DND-41 (cell line): ENCODE measurements at regions not wholly inside any gene's neighbourhood (a gene's known extent, or its start where the extent isn't known, plus 50 kb on each side); places are given as distances from the start of the nearest gene placed in this dataset.

ENCODE experiments used
- CTCF ChIP-seq: IDR thresholded peaks from 2 replicates; pipeline ENCODE4 v1.5.1; 2012; ENCODE audit warnings: borderline replicate concordance, low read length, moderate library complexity, mild to moderate bottlenecking; ENCODE audit not compliant: poor library complexity, severe bottlenecking; ENCODE audit errors: extremely low read depth
- EZH2 ChIP-seq: IDR thresholded peaks from 3 replicates; pipeline ENCODE4 v1.6.1; 2012; ENCODE audit warnings: borderline replicate concordance, low read depth, mild to moderate bottlenecking, moderate library complexity, low read length, inconsistent platforms; ENCODE audit not compliant: severe bottlenecking

DNA sequence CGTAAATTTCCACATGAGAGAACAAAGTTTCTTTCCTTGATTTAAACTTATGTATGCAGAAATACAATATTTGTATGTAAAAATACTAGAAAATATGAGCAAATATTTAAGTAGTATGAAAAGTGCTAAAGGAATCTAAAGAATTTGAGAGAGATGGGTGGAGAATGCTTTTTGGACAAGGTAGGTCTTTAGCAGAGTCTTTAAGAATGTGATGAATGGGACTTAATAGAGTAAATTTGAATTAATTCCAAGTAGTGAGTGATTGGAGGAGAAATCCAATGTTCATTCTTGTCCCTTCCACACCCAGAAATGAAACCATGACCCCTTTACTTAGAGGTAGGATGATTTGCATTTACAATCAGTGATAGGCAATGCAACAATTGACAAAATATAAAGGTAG, 570.9 kb upstream of the ZFP42 start:
- TF ChIP-seq CTCF (no peak), EZH2 (no peak)
